GM06990 (cell line): ENCODE measurements at regions not wholly inside any gene's neighbourhood (a gene's known extent, or its start where the extent isn't known, plus 50 kb on each side); places are given as distances from the start of the nearest gene placed in this dataset.

ENCODE experiments used
- DNase-seq: peaks from one replicate; pipeline ENCODE4 v3.0.0-alpha.2; 2011; ENCODE audit not compliant: insufficient read length; ENCODE audit errors: extremely low read depth
- H3K27me3 ChIP-seq: replicated peaks from 2 replicates; pipeline ENCODE4 v1.6.0; 2011; ENCODE audit warnings: low read length; ENCODE audit not compliant: control insufficient read depth, insufficient read depth
- H3K36me3 ChIP-seq: 2 replicates; pipeline ENCODE4 v1.5.1; 2011; ENCODE audit warnings: low read length; ENCODE audit not compliant: control insufficient read depth, insufficient read depth
- H3K4me3 ChIP-seq: replicated peaks from 2 replicates; pipeline ENCODE4 v1.5.1; 2011; ENCODE audit warnings: low read depth, mild to moderate bottlenecking, control low read depth, low read length
- TF ChIP-seq, protein P1 (sequence below): IDR thresholded peaks from 2 replicates; pipeline ENCODE4 v1.5.1; 2011; ENCODE audit warnings: low read length, control low read depth, mild to moderate bottlenecking, inconsistent platforms; ENCODE audit not compliant: insufficient read depth, poor library complexity, severe bottlenecking

DNA sequence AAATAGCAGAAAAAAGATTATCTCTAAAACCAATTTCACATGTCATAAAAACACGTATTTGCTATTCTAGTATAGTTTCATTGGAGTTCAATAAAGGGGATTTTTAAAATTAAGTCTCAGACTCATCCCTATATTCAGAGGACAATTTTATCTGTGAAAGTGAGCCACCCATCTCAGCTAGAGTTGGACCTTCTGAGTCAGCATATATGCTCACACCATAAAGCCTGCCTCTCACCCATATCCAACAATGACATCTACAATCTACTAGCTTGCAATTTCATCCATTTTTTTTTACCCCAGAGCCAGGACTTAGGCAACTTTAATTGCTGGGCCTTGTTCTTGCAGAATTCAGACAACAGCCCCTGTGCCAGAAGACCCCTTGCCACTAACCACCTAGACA, 165.3 kb upstream of the DYNLRB2 start:
- Histone ChIP-seq H3K36me3 (no peaks in the 10 kb centered on the region), H3K4me3 (no peak overlapping the region), H3K27me3 (no peaks in the 10 kb centered on the region)
- TF ChIP-seq, protein P1, sequence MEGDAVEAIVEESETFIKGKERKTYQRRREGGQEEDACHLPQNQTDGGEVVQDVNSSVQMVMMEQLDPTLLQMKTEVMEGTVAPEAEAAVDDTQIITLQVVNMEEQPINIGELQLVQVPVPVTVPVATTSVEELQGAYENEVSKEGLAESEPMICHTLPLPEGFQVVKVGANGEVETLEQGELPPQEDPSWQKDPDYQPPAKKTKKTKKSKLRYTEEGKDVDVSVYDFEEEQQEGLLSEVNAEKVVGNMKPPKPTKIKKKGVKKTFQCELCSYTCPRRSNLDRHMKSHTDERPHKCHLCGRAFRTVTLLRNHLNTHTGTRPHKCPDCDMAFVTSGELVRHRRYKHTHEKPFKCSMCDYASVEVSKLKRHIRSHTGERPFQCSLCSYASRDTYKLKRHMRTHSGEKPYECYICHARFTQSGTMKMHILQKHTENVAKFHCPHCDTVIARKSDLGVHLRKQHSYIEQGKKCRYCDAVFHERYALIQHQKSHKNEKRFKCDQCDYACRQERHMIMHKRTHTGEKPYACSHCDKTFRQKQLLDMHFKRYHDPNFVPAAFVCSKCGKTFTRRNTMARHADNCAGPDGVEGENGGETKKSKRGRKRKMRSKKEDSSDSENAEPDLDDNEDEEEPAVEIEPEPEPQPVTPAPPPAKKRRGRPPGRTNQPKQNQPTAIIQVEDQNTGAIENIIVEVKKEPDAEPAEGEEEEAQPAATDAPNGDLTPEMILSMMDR, result no peak
- DNase-seq, result no peak

DNA sequence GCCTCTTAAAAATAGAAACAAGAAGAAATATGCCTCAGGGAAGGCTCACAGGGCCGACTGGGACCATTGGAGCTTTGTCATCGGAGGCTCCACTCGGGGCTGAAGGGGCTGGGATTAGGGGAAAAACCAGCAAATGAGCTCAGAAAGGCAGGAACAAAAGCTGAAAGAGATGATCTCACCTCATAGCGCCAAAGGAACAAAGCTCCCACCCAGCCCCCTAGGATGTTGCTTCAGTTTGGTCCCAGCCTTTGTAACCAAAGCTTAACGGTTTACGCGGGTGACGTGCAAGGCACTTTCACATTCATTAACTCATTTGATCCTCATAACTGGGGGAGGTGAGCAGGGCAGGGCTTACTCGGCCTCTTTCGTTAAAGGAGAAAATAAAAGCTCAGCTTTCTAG, 168.5 kb upstream of the DYNLRB2 start:
- DNase-seq, result no peak
- Histone ChIP-seq H3K36me3 (no peaks in the 10 kb centered on the region), H3K4me3 (no peak overlapping the region), H3K27me3 (no peaks in the 10 kb centered on the region; the same call in 1 of the 2 replicates)
- TF ChIP-seq, protein P1, result no peak

DNA sequence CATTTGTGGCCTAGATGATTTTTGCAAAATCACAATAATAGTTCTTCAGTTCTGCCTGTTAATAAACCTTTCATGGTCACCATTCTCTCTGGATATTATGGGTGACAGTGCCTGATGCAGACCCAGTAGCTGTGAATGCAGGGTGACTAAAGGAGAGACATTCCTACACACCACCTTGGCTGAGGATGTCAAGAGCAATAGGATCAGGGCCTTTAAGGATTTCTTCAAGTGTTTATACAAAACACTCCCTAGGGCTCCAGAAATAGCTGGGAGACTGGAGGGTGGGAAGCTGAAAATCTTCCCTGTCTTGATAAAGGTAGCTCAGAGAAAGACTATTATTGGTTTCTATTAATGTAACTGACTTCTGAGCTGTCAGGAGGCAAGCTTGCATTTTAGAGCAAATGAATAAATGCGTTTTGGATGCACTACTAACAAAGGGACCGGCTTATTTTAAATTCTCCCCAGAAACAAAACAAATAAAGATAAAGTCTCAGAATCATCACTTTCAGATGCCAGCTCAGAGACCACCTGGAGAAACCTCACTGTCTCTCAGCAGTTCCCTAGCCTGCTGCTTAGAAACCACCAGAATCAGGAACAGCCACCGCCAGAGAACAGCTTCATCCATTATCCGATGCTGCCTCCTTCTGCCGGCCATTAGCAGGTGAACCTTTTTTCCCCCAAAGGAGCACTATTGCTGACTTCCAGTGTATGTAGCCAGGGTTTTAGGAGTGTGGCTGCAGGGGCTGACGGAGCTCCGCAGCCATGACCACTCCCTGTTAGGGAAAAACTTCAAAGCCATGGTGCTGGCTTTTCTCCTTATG, 171.4 kb upstream of the DYNLRB2 start:
- H3K27me3 ChIP-seq, result no peaks in the 10 kb centered on the region; the same call in 1 of the 2 replicates
- no peak overlapping the region for H3K4me3 ChIP-seq
- no peak for DNase-seq
- TF ChIP-seq, protein P1, result peak; percentile 13
- no peaks in the 10 kb centered on the region for H3K36me3 ChIP-seq

DNA sequence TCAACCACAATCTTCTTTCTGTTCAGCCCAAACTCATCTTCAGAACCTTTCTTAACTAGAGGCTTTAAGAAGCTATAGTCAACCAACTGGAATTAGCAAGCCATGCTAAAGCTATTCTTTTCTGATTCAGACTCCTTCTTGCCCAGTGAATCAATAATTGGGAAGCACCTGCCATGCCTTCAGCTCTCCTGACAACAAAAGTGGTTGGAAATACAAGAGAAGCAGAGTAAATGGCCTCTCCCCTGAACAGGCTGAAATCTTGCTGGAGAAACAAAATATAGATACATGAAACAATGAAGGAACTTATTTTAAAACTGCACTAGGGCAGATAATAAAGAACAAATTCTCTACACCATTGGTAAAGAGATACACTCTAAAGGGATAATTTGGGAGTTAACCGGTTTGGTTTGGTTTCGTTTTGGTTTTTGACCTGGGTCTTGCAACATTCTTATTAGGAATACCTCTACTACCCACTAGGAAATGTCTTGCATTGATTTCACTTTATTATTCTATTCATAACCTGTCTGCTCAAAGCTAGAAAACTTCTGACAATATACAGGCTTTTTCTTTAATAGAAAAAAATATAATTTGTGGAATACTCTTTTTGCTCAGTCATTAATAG, 173.6 kb upstream of the DYNLRB2 start:
- H3K27me3 ChIP-seq, result no peaks in the 10 kb centered on the region; the same call in none of the 2 replicates
- TF ChIP-seq, protein P1, result no peak
- H3K36me3 ChIP-seq, result no peaks in the 10 kb centered on the region
- DNase-seq, result no peak
- H3K4me3 ChIP-seq, result no peak overlapping the region

DNA sequence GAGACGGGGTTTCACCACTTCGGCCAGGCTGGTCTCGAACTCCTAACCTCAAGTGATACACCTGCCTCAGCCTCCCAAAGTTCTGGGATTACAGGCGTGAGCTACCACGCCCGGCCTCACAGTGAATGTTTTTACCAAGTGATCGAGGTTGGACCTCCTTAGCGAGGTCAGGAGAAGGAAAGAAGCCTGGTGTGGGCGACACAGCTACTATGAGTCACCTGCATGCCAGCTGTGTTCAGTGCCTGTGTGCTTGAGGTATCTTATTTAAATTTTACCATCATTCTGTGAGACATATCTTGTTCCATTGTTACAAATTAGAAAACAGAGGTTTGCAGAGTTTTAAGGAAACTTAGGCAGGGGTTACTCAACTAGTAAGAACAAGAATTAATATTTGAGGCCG, 174.8 kb upstream of the DYNLRB2 start:
- no peaks in the 10 kb centered on the region for H3K36me3 ChIP-seq
- DNase-seq, result no peak
- no peaks in the 10 kb centered on the region; the same call in none of the 2 replicates for H3K27me3 ChIP-seq
- TF ChIP-seq, protein P1, result no peak
- H3K4me3 ChIP-seq, result no peak overlapping the region
